ENCODE measurements at regions not wholly inside any gene's neighbourhood (a gene's known extent, or its start where the extent isn't known, plus 50 kb on each side); places are given as distances from the start of the nearest gene placed in this dataset.

DNA sequence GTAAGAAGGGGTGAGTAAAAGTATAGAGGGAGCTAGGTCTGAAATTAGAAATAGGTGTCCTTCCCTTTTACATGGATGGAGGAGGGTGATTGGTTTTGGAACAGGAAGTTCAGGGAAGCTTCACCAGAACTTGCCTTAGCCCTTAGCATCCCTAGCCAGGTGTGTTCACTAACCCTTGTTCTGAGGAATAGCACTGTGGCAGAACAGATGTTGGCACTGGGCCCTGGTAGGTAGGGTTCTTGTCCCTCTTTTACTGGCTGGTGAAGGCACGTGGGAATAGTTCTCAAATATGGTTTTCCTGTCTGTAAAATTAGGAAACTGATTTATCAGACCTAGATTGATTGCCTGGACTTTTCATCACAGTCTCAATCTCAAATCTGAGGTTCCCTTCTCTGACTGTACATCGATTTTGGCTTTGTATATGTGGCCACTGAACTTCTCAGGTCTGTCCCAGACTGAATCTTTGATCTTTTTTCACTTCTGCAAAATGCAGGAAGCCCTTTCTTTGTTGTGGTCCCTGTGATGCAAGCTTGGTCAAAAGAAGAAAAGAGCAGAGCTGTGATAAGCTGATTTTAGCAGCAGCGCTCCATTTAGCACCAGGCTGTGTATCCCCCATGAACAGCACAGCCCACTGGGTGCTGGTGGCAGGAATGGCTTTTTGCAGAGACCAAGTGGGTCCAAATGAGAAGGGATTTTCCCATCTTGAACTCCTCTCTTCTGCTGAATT lies 86.2 kb upstream of the HTR2A start:
- Histone ChIP-seq H3K27ac (ENCODE audit: low read depth in 1 of 2, low read length in 2 of 2) (no peak overlapping the region), H3K4me3 (replicated peaks in 1 of 3; ENCODE audit: low read depth in 2 of 3, low read length in 3 of 3) (peak overlapping the region in 1 of 3 experiments; percentile 37), H4K20me1 (ENCODE audit: insufficient read depth, low read length) (no peaks in the 10 kb centered on the region), H3K9ac (ENCODE audit: insufficient read depth, low read length, poor library complexity, severe bottlenecking) (no peak overlapping the region), H3K4me2 (replicated peaks; ENCODE audit: extremely low read depth, low read length, poor library complexity, severe bottlenecking) (peak overlapping the region; percentile 42), H3K9me3 (replicated peaks in 1 of 2; ENCODE audit: control insufficient read depth in 1 of 2, insufficient read depth in 1 of 2, low read length in 2 of 2) (no peaks in the 10 kb centered on the region), H3K36me3 (replicated peaks in 1 of 2; ENCODE audit: control insufficient read depth in 1 of 2, insufficient read depth in 2 of 2, low read length in 2 of 2) (no peaks in the 10 kb centered on the region), H3K27me3 (ENCODE audit: control insufficient read depth in 2 of 2, insufficient read depth in 2 of 2, low read length in 2 of 2) (peaks cover 15 to 31% of the 10 kb centered on the region in 2 donors), H3K79me2 (ENCODE audit: insufficient read depth, low read length) (no peaks in the 10 kb centered on the region), H2AFZ (ENCODE audit: insufficient read depth, low read depth, low read length, poor library complexity, severe bottlenecking) (no peak overlapping the region), H3K4me1 (ENCODE audit: control insufficient read depth in 1 of 2, insufficient read depth in 2 of 2, low read length in 2 of 2) (peaks cover 15 to 17% of the 10 kb centered on the region in 2 donors)
- Mint-ChIP-seq H3K4me1 (peaks cover 20% of the 10 kb centered on the region), H3K4me3 (peak overlapping the region in 1 of 2 donors; percentile 74), H3K27ac (peak overlapping the region in 3 of 7 donors; percentile 18 to 78 (median 19)), H3K27me3 (ENCODE audit: low read depth in 3 of 3) (peaks cover 17 to 38% (median 18%) of the 10 kb centered on the region in 3 donors), H3K9me3 (peaks cover 0 to 4% (median 0%) of the 10 kb centered on the region in 7 donors), H3K36me3 (no peaks in the 10 kb centered on the region)
- intact Hi-C loops (cut with micrococcal nuclease): no loop called here
- DNase-seq: peak; percentile 6 to 38 (median 19)
- WGBS (ENCODE audit: insufficient coverage): 0% methylated on average over 2 of the region's 3 CpGs
- TF ChIP-seq CTCF (IDR thresholded peaks at IDR 0.05): no peak

GRCh38 chr13:46975173-46975572 lies 78.3 kb upstream of the HTR2A start:
- no peak overlapping the region for H3K4me3 ChIP-seq (replicated peaks in 1 of 3; ENCODE audit: low read depth in 2 of 3, low read length in 3 of 3)
- no peaks in the 10 kb centered on the region for H3K36me3 ChIP-seq (replicated peaks in 1 of 2; ENCODE audit: control insufficient read depth in 1 of 2, insufficient read depth in 2 of 2, low read length in 2 of 2)
- H3K79me2 ChIP-seq (ENCODE audit: insufficient read depth, low read length): no peaks in the 10 kb centered on the region
- Mint-ChIP-seq H3K4me1 (no peaks in the 10 kb centered on the region), H3K27me3 (ENCODE audit: low read depth in 3 of 3) (peaks cover 2 to 6% (median 2%) of the 10 kb centered on the region in 3 donors), H3K4me3 (no peak overlapping the region), H3K36me3 (peaks cover 0 to 3% of the 10 kb centered on the region in 2 donors), H3K27ac (no peak overlapping the region), H3K9me3 (peaks cover 16 to 28% (median 23%) of the 10 kb centered on the region in 7 donors)
- no peaks in the 10 kb centered on the region for H3K4me1 ChIP-seq (ENCODE audit: control insufficient read depth in 1 of 2, insufficient read depth in 2 of 2, low read length in 2 of 2)
- H2AFZ ChIP-seq (ENCODE audit: insufficient read depth, low read depth, low read length, poor library complexity, severe bottlenecking): no peak overlapping the region
- no peak overlapping the region for H3K27ac ChIP-seq (ENCODE audit: low read depth in 1 of 2, low read length in 2 of 2)
- intact Hi-C loops (cut with micrococcal nuclease): no loop called here
- H3K9ac ChIP-seq (ENCODE audit: insufficient read depth, low read length, poor library complexity, severe bottlenecking): no peak overlapping the region
- no peak for TF ChIP-seq CTCF (IDR thresholded peaks at IDR 0.05)
- H3K4me2 ChIP-seq (replicated peaks; ENCODE audit: extremely low read depth, low read length, poor library complexity, severe bottlenecking): no peak overlapping the region
- H3K9me3 ChIP-seq (replicated peaks in 1 of 2; ENCODE audit: control insufficient read depth in 1 of 2, insufficient read depth in 1 of 2, low read length in 2 of 2): peaks cover 9 to 17% of the 10 kb centered on the region in 2 donors
- H3K27me3 ChIP-seq (ENCODE audit: control insufficient read depth in 2 of 2, insufficient read depth in 2 of 2, low read length in 2 of 2): peaks cover 0 to 8% of the 10 kb centered on the region in 2 donors
- no peaks in the 10 kb centered on the region for H4K20me1 ChIP-seq (ENCODE audit: insufficient read depth, low read length)
- DNase-seq: no peak
